ENCODE measurements at regions not wholly inside any gene's neighbourhood (a gene's known extent, or its start where the extent isn't known, plus 50 kb on each side); places are given as distances from the start of the nearest gene placed in this dataset.

- TF ChIP-seq CTCF (IDR thresholded peaks at IDR 0.05; ENCODE audit: insufficient read depth, low read depth, low read length, missing control alignments) = no peak
- H3K4me3 ChIP-seq (ENCODE audit: low read depth, low read length) = no peak overlapping the region
- DNase-seq (ENCODE audit: low read depth) = no peak
Measured at GRCh38 chr5:68747521-68747920, 346.3 kb upstream of the SLC30A5 start.

DNA sequence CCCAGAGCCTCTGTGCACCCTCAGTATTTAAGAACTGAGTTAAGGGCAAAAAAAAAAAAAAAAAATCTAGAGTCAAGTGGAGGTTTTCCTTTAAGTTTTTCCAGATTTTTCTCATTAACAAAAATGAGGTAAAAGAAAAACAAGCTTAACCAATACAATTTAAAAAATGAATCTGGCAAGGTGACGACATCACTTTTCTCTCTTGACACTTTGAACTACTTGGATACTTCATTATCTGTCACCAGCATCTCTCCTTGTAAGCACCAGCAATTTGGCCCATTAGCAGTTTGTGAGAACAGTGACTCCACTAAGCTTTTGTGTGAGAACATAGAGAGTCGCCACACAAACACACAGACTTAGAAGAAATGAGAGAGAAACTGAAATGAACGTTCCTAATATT, 345.7 kb upstream of the SLC30A5 start:
- no peak for TF ChIP-seq CTCF (IDR thresholded peaks at IDR 0.05; ENCODE audit: insufficient read depth, low read depth, low read length, missing control alignments)
- DNase-seq (ENCODE audit: low read depth) = no peak
- no peak overlapping the region for H3K4me3 ChIP-seq (ENCODE audit: low read depth, low read length)

DNA sequence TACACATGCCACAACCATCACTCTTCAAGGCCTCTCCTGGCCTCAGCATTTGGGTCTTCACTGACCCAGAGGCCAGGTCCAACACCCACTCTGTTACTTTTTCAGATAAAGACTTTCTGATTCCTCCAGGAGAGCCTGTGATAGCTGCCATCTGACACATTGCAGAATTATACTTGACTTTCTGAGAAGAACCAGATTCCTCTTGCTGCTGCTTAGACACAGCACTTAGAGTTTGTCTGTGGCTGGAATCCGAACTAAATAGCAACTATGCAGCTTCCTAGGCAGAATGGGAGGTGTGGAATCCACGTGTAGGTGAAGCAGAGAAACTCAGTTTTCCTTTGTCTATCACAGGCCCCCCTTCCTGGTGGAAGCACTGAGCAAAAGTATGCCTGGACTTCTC, 344.7 kb upstream of the SLC30A5 start:
- H3K4me3 ChIP-seq (ENCODE audit: low read depth, low read length) = no peak overlapping the region
- no peak for TF ChIP-seq CTCF (IDR thresholded peaks at IDR 0.05; ENCODE audit: insufficient read depth, low read depth, low read length, missing control alignments)
- DNase-seq (ENCODE audit: low read depth) = no peak

DNA sequence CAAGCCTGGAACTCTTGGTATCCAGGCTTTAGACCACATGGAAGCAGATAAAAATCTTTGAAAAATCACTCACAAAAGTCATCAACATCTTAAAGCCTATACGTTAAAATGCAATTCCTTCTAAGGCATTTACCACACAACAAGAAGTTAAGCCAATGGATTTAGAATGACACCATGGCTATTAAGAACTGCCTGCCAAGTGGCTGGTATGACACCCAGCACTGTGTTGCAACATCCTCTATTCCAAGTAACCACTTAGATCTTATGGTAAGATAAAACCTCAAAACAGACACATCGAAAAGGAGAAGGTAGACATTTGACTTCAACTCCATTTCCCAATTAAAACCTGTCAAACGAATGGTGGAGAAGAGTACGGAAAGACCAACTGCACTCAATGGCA, 344.2 kb upstream of the SLC30A5 start:
- no peak overlapping the region for H3K4me3 ChIP-seq (ENCODE audit: low read depth, low read length)
- no peak for TF ChIP-seq CTCF (IDR thresholded peaks at IDR 0.05; ENCODE audit: insufficient read depth, low read depth, low read length, missing control alignments)
- DNase-seq (ENCODE audit: low read depth) = no peak

DNA sequence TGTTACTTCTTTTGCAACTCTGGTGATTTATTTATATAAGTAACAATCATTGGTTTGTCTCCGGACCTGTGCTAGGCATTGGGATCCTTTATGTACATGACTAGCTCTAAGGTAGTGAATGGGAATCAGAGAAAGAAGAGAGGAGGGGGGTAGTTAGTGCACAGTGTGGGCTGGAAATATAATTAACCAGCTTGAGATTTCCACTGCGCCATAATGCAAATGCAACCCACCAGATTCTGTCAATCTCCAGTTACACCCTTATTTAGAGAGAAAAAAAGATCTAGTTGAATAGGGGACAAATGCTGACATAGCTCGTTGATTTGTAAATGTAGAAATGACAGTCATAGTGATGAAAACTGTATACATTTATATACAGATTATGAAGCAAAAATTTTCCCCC, 342.2 kb upstream of the SLC30A5 start:
- no peak overlapping the region for H3K4me3 ChIP-seq (ENCODE audit: low read depth, low read length)
- DNase-seq (ENCODE audit: low read depth) = no peak

DNA sequence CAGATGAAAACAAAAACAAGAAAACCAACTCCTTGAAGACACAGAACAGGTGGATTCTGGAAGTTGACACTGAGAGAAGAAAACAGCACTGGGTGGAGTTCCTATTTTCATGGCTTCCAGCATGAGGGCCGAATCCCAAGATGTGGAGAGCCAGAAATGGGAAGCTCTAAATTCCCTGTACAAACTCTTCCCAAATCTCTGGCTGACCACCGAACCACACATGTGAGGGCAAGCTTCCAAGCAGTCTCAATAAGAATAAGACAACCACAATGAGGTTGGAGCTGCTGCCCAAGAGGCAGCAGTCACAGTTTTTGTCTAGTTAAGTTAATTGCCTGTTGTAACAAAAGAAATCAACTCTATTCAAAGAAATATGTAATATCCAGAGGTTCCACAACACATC, 339.3 kb upstream of the SLC30A5 start:
- DNase-seq (ENCODE audit: low read depth) = no peak
- H3K4me3 ChIP-seq (ENCODE audit: low read depth, low read length) = no peak overlapping the region
- no peak for TF ChIP-seq CTCF (IDR thresholded peaks at IDR 0.05; ENCODE audit: insufficient read depth, low read depth, low read length, missing control alignments)

More for the DNA sequence above, 342.2 kb upstream of the SLC30A5 start:
- no peak for TF ChIP-seq CTCF (IDR thresholded peaks at IDR 0.05; ENCODE audit: insufficient read depth, low read depth, low read length, missing control alignments)

DNA sequence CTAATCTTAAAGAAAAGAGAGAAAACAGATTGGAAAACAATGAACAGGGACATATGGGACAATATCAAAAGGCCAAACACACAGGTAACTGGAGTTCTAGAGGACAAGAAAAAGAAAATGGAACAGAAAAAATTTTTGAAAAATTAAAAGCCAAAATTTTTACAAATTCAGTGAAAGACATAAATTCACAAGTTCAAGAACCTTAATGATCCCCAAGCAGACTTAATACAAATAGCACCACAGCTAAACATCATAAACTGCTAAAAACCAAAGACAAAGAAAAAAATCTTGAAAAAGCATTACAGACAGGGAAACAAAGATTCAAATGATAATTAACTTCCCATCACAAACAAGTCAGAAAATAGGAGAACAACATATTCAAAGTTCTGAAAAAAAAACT, 338.5 kb upstream of the SLC30A5 start:
- DNase-seq (ENCODE audit: low read depth) = no peak
- TF ChIP-seq CTCF (IDR thresholded peaks at IDR 0.05; ENCODE audit: insufficient read depth, low read depth, low read length, missing control alignments) = no peak
- no peak overlapping the region for H3K4me3 ChIP-seq (ENCODE audit: low read depth, low read length)
